HepG2 (cell line): ENCODE measurements at regions not wholly inside any gene's neighbourhood (a gene's known extent, or its start where the extent isn't known, plus 50 kb on each side); places are given as distances from the start of the nearest gene placed in this dataset.

Experiments used
- POGZ ChIP-seq: sonication (generic); formaldehyde crosslinking; IDR thresholded peaks from 2 replicates; pipeline ENCODE4 v1.4.0; 2020; ENCODE audit warnings: mild to moderate bottlenecking, missing genetic modification reagents
- SUZ12 ChIP-seq: fragments of 150-350 bp; IDR thresholded peaks from 2 replicates; pipeline ENCODE4 v1.6.1; 2014; ENCODE audit warnings: low read depth, low read length
- TFE3 ChIP-seq: IDR thresholded peaks from 2 replicates; pipeline ENCODE4 v1.6.1; 2016
- ZBTB44 ChIP-seq: sonication (generic); formaldehyde crosslinking; IDR thresholded peaks from 2 replicates; pipeline ENCODE4 v1.4.0; 2020; ENCODE audit warnings: missing genetic modification reagents
- ZFP36 ChIP-seq: fragments of 150-350 bp; IDR thresholded peaks from 2 replicates; pipeline ENCODE4 v1.6.1; 2018; ENCODE audit warnings: borderline replicate concordance, low read length, low read depth; ENCODE audit not compliant: partially characterized antibody
- ZKSCAN8 ChIP-seq: IDR thresholded peaks from 2 replicates; pipeline ENCODE4 v1.6.1; 2016; ENCODE audit warnings: borderline replicate concordance, missing genetic modification reagents, missing compliant biosample characterization
- ZNF367 ChIP-seq: sonication (generic); formaldehyde crosslinking; IDR thresholded peaks from 2 replicates; pipeline ENCODE4 v1.4.0; 2020; ENCODE audit warnings: missing genetic modification reagents, borderline replicate concordance

DNA sequence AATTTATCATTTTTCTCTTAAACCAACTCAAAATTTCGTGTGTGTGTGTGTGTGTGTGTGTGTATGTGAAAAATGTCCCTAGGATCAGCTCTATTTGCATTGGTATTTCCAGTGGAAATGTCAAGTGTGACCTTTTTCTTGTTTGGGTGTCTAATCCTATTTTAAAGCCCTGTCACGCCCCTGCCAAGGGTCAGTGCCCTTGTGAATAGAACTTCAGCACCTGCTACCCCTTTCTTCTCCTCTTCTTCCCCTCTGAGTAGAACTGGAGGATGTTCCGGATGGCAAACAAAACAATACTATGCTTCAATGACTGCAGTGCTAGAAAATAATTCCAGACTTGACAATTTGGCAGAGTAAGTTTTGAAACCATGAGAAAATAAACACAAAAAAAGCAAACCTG lies 67.3 kb downstream of the SPRY1 start:
- TF ChIP-seq ZFP36 (no peak), TFE3 (CRISPR knock-in tag) (no peak), POGZ (CRISPR knock-in tag) (no peak), ZKSCAN8 (no peak), SUZ12 (no peak), ZBTB44 (CRISPR knock-in tag) (no peak), ZNF367 (CRISPR knock-in tag) (no peak)
